ENCODE measurements at regions not wholly inside any gene's neighbourhood (a gene's known extent, or its start where the extent isn't known, plus 50 kb on each side); places are given as distances from the start of the nearest gene placed in this dataset.
A peak's percentile ranks its signal among the peaks of the same experiment; 100 is the strongest.

- DNase-seq (peak in 2 of 3 donors; percentile 16 to 45), ATAC-seq (ENCODE audit: insufficient read depth, low FRiP score) (no peak)
- Histone ChIP-seq H3K36me3 (ENCODE audit: control insufficient read depth in 4 of 4, insufficient read depth in 4 of 4, low read length in 4 of 4) (no peaks in the 10 kb centered on the region), H3K4me3 (no peak overlapping the region), H3K4me1 (ENCODE audit: control insufficient read depth in 5 of 5, insufficient read depth in 5 of 5, low read length in 5 of 5) (peaks cover 0 to 13% (median 0%) of the 10 kb centered on the region in 5 donors), H3K9me3 (ENCODE audit: control insufficient read depth in 4 of 4, insufficient read depth in 3 of 4, low read length in 3 of 4) (no peaks in the 10 kb centered on the region), H3K27me3 (ENCODE audit: control insufficient read depth in 3 of 3, insufficient read depth in 3 of 3, low read length in 2 of 3) (no peaks in the 10 kb centered on the region), H3K9ac (ENCODE audit: insufficient read depth in 1 of 2, low read length in 2 of 2) (no peak overlapping the region), H3K27ac (ENCODE audit: low read depth in 1 of 2, low read length in 1 of 2) (no peak overlapping the region)
- TF ChIP-seq CTCF (IDR thresholded peaks at IDR 0.05; ENCODE audit: control extremely low read depth, extremely low read depth), result no peak
- WGBS, 2 donors, result 82 to 87% methylated on average over 6 of the region's 6 CpGs
These were observed 105.1 kb upstream of the SCOC start for GRCh38 chr4:140268186-140268841.

GRCh38 chr4:140267576-140267975 is 105.9 kb upstream of the SCOC start:
- H3K27ac ChIP-seq (ENCODE audit: low read depth in 1 of 2, low read length in 1 of 2), result no peak overlapping the region

GRCh38 chr4:140266958-140267568 is 106.4 kb upstream of the SCOC start:
- ATAC-seq (ENCODE audit: insufficient read depth, low FRiP score) (no peak), DNase-seq (no peak)
- no peak overlapping the region for H3K27ac ChIP-seq (ENCODE audit: low read depth in 1 of 2, low read length in 1 of 2)
- no peak overlapping the region for H3K9ac ChIP-seq (ENCODE audit: insufficient read depth in 1 of 2, low read length in 2 of 2)
- H3K27me3 ChIP-seq (ENCODE audit: control insufficient read depth in 3 of 3, insufficient read depth in 3 of 3, low read length in 2 of 3), result no peaks in the 10 kb centered on the region
- H3K36me3 ChIP-seq (ENCODE audit: control insufficient read depth in 4 of 4, insufficient read depth in 4 of 4, low read length in 4 of 4), result no peaks in the 10 kb centered on the region
- TF ChIP-seq CTCF (IDR thresholded peaks at IDR 0.05; ENCODE audit: control extremely low read depth, extremely low read depth), result no peak
- 92 to 93% methylated on average over 10 of the region's 10 CpGs for WGBS, 2 donors
- peaks cover 0 to 13% (median 0%) of the 10 kb centered on the region in 5 donors for H3K4me1 ChIP-seq (ENCODE audit: control insufficient read depth in 5 of 5, insufficient read depth in 5 of 5, low read length in 5 of 5)
- H3K4me3 ChIP-seq, result no peak overlapping the region
- no peaks in the 10 kb centered on the region for H3K9me3 ChIP-seq (ENCODE audit: control insufficient read depth in 4 of 4, insufficient read depth in 3 of 4, low read length in 3 of 4)

More at GRCh38 chr4:140267576-140267975, 105.9 kb upstream of the SCOC start:
- Histone ChIP-seq H3K9ac (ENCODE audit: insufficient read depth in 1 of 2, low read length in 2 of 2) (no peak overlapping the region), H3K4me1 (ENCODE audit: control insufficient read depth in 5 of 5, insufficient read depth in 5 of 5, low read length in 5 of 5) (peaks cover 0 to 13% (median 0%) of the 10 kb centered on the region in 5 donors), H3K27me3 (ENCODE audit: control insufficient read depth in 3 of 3, insufficient read depth in 3 of 3, low read length in 2 of 3) (no peaks in the 10 kb centered on the region), H3K9me3 (ENCODE audit: control insufficient read depth in 4 of 4, insufficient read depth in 3 of 4, low read length in 3 of 4) (no peaks in the 10 kb centered on the region), H3K36me3 (ENCODE audit: control insufficient read depth in 4 of 4, insufficient read depth in 4 of 4, low read length in 4 of 4) (no peaks in the 10 kb centered on the region), H3K4me3 (no peak overlapping the region)
- DNase-seq (no peak), ATAC-seq (ENCODE audit: insufficient read depth, low FRiP score) (no peak)
- WGBS, 2 donors, result 60 to 74% methylated on average over 14 of the region's 14 CpGs
- no peak for TF ChIP-seq CTCF (IDR thresholded peaks at IDR 0.05; ENCODE audit: control extremely low read depth, extremely low read depth)

Measured in lung (tissue), 11 donors.